Upper lobe of left lung (tissue), 4 donors: ENCODE measurements at regions not wholly inside any gene's neighbourhood (a gene's known extent, or its start where the extent isn't known, plus 50 kb on each side); places are given as distances from the start of the nearest gene placed in this dataset.

ENCODE experiments used
- CTCF ChIP-seq, 6 experiments: fragments of 450-650 bp in 4 of 6; fragments of 200-600 bp in 2 of 6; sonication (generic) in 2 of 6; IDR thresholded peaks; one replicate each; pipeline ENCODE4 v1.5.1; 2016 to 2019; ENCODE audit warnings: antibody characterized with exemption in 6 of 6
- EP300 ChIP-seq, 4 donors: sonication (generic); formaldehyde crosslinking; IDR thresholded peaks; one replicate each; pipeline ENCODE4 v1.5.1; 2017; ENCODE audit warnings: antibody characterized with exemption in 4 of 4, control low read depth in 2 of 4
- POLR2A ChIP-seq, 4 donors: fragments of 450-650 bp; IDR thresholded peaks; one replicate each; pipeline ENCODE4 v1.5.1; 2016 to 2017; ENCODE audit warnings: antibody characterized with exemption in 4 of 4, mild to moderate bottlenecking in 2 of 4

GRCh38 chr2:239548965-239549595 lies 148.3 kb upstream of the HDAC4 start:
- TF ChIP-seq CTCF (IDR thresholded peaks at IDR 0.05) (no peak), EP300 (IDR thresholded peaks at IDR 0.05) (no peak), POLR2A (IDR thresholded peaks at IDR 0.05) (no peak)
